Naive B cell (primary cell): ENCODE measurements at regions not wholly inside any gene's neighbourhood (a gene's known extent, or its start where the extent isn't known, plus 50 kb on each side); places are given as distances from the start of the nearest gene placed in this dataset.
"Not testable (repeated sequence)": the region's sequence is repeated elsewhere in the genome, so short reads cannot be mapped to it uniquely, and the experiment has no call there.

Source experiments
- ATAC-seq, 2 donors: fragments of 150-1000 bp; cut with Tn5 transposase; 2 replicates each; pipeline ENCODE4 v1.10.0; 2021; ENCODE audit warnings: low read depth in 2 of 2, mild to moderate bottlenecking in 2 of 2, moderate library complexity in 2 of 2
- DNase-seq: peaks from one replicate; pipeline ENCODE4 v3.0.0; 2022
- H3K27ac Mint-ChIP-seq, 6 donors: one replicate each; pipeline ENCODE4 v1.8.0; 2020 to 2022; ENCODE audit warnings: mild to moderate bottlenecking in 6 of 6, mixed read lengths in 6 of 6, moderate library complexity in 5 of 6, inconsistent platforms in 2 of 6
- H3K27me3 Mint-ChIP-seq, 3 donors: one replicate each; pipeline ENCODE4 v1.8.0; 2021 to 2022; ENCODE audit warnings: mixed read lengths in 3 of 3, mild to moderate bottlenecking in 1 of 3
- H3K36me3 Mint-ChIP-seq, 2 donors: one replicate each; pipeline ENCODE4 v1.8.0; 2020 to 2022; ENCODE audit warnings: mixed read lengths in 2 of 2, inconsistent platforms in 1 of 2, mild to moderate bottlenecking in 1 of 2
- H3K4me1 Mint-ChIP-seq, 3 donors: one replicate each; pipeline ENCODE4 v1.8.0; 2020 to 2022; ENCODE audit warnings: mixed read lengths in 3 of 3, inconsistent platforms in 1 of 3, mild to moderate bottlenecking in 1 of 3, moderate library complexity in 1 of 3
- H3K4me3 Mint-ChIP-seq, 8 donors: one replicate each; pipeline ENCODE4 v1.8.0; 2020 to 2022; ENCODE audit warnings: mild to moderate bottlenecking in 8 of 8, mixed read lengths in 8 of 8, moderate library complexity in 8 of 8, inconsistent platforms in 2 of 8
- H3K9me3 Mint-ChIP-seq, 7 donors: one replicate each; pipeline ENCODE4 v1.8.0; 2020 to 2022; ENCODE audit warnings: mixed read lengths in 7 of 7, mild to moderate bottlenecking in 5 of 7, inconsistent platforms in 2 of 7, moderate library complexity in 1 of 7

DNA sequence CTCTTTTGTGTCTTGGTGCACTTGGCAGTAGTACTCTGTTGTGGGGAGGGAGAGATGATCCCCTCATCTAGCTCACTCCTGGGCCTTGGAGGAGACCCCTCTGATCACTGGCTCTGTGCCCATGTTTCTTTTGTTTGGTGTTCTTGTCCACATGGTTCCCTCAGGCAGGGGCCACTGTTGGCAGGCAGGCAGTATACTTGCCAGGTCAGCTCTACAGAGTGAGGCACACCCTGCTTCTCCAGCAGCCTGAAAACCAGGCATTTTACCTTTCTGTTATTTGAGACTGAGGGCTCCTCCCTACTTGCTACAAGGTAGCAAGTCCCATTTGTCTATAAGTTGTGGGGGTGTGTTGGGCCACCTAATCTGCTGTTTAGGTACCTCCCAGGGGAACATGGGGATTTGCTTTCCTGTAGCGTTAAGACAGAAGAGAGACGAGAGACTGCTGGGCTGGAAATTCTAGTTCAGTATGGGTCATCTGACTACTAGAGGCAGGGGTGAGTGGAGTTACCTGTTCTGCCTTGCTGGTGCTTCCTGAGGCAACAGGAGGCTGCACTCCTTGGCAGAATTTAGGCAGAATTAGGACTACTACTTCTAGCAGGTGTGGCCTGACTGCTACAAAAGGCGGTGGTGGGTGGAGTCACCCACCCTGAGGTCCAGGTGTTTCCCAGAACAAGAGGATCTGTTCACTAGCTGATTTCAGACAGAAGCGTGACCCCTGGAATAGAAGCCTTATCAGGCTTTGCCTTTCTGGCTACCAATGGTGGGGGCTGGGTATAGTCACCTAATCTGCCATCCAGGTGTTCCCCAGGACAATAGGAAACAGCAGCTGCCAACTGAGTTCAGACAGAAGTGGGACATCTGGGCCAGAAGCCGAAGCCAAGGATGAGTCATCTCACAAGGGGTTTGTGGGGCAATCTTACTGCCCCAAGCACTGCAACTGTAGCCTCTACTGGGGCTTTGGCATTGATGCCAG, 843.0 kb upstream of the ATXN8OS start:
- no peak for ATAC-seq
- no peak overlapping the region for H3K27ac Mint-ChIP-seq
- no peak for DNase-seq
- peaks cover 0 to 20% (median 9%) of the 10 kb centered on the region in 7 donors for H3K9me3 Mint-ChIP-seq
- H3K4me1 Mint-ChIP-seq: no peaks in the 10 kb centered on the region
- H3K27me3 Mint-ChIP-seq: no peaks in the 10 kb centered on the region
- peak overlapping the region in 1 of 8 donors; percentile 1 for H3K4me3 Mint-ChIP-seq
- no peaks in the 10 kb centered on the region for H3K36me3 Mint-ChIP-seq

DNA sequence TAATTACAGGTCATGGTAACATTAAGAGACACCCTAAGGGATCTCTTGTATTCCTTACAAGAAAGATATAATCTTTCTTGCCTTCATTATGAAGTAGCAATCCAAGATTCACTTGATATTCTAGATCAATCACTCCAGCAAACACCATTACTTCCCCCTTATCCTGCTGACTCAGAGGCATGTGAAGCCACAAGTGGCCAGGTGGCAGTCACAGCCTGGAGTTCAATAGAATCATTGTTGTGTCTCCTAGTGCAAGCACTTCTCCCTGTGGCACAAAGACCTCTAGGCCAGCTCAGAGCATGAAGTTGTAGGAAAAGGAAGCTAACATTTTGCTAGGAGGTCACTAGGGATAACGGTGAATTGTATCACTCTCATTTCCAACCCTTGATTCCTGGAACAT, 864.3 kb upstream of the ATXN8OS start:
- DNase-seq (no peak), ATAC-seq (no peak)
- Mint-ChIP-seq H3K27ac (no peak overlapping the region), H3K27me3 (no peaks in the 10 kb centered on the region), H3K4me3 (no peak overlapping the region), H3K4me1 (no peaks in the 10 kb centered on the region), H3K9me3 (peaks cover 0 to 2% (median 0%) of the 10 kb centered on the region in 7 donors), H3K36me3 (no peaks in the 10 kb centered on the region)

DNA sequence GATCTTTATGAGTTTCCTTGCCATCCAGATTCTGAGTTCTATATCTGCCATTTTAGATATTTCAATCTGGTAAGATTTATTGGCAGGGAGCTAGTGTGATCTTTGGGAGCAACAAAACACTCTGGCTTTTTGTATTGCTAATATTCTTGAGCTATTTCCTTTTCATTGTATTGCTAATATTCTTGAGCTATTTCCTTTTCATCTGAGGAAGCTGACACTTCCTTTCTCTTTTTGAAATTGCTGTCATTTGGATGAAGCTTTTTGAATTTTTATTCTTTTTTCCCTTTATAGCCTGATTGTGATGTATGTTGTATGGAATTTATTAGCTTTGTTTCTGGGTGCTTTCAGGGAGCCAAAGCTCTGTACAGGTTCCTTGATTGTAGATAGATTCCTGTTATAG, 873.5 kb upstream of the ATXN8OS start:
- Mint-ChIP-seq H3K27ac (no peak overlapping the region), H3K9me3 (peaks cover 0 to 22% (median 7%) of the 10 kb centered on the region in 7 donors), H3K27me3 (no peaks in the 10 kb centered on the region), H3K4me3 (no peak overlapping the region), H3K4me1 (no peaks in the 10 kb centered on the region), H3K36me3 (no peaks in the 10 kb centered on the region)
- DNase-seq (no peak), ATAC-seq (no peak)

DNA sequence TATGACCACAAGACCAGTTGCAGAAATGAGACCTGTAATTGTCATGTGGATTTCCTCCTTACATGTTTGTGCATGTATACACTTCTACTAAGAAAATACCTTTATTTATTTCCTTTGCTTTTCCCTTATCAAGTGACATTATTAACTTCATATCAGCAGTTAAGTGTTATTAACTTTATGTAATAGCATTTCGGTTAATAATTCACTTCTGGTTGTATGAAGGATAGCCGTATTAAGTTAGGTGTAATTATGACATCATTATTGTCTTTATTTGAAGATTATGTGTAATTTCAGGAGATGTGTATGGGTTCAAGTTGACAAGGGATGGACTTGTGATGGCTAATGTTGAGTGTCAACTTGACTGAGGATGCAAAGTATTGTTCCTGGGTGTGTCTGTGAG, 881.2 kb upstream of the ATXN8OS start:
- Mint-ChIP-seq H3K27ac (no peak overlapping the region), H3K27me3 (no peaks in the 10 kb centered on the region), H3K9me3 (peaks cover 7 to 28% (median 16%) of the 10 kb centered on the region in 7 donors), H3K36me3 (no peaks in the 10 kb centered on the region), H3K4me1 (no peaks in the 10 kb centered on the region), H3K4me3 (no peak overlapping the region)
- ATAC-seq: no peak
- no peak for DNase-seq

DNA sequence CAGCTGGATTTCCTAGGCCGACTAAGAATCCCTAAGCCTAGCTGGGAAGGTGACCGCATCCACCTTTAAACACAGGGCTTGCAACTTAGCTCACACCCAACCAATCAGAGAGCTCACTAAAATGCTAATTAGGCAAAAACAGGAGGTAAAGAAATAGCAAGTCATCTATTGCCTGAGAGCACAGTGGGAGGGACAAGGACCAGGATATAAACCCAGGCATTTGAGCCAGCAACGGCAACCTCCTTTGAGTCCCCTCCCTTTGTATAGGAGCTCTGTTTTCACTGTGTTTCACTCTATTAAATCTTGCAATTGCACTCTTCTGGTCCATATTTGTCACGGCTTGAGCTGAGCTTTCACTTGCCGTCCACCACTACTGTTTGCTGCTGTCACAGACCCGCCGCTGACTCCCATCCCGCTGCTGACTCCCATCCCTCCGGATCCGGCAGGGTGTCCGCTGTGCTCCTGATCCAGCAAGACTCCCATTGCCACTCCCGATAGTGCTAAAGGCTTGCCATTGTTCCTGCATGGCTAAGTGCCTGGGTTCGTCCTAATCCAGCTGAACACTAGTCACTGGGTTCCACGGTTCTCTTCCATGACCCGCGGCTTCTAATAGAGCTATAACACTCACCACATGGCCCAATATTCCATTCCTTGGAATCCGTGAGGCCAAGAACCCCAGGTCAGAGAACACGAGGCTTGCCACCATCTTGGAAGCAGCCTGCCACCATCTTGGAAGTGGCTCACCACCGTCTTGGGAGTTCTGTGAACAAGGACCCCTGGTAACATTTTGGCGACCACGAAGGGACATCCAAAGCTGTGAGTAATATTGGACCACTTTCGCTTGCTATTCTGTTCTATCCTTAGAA, 885.8 kb upstream of the ATXN8OS start:
- peaks cover 7 to 16% (median 13%) of the 10 kb centered on the region in 7 donors for H3K9me3 Mint-ChIP-seq
- DNase-seq, H3K4me3 Mint-ChIP-seq, H3K36me3 Mint-ChIP-seq, H3K27ac Mint-ChIP-seq, ATAC-seq, H3K4me1 Mint-ChIP-seq, H3K27me3 Mint-ChIP-seq: not testable (repeated sequence)

DNA sequence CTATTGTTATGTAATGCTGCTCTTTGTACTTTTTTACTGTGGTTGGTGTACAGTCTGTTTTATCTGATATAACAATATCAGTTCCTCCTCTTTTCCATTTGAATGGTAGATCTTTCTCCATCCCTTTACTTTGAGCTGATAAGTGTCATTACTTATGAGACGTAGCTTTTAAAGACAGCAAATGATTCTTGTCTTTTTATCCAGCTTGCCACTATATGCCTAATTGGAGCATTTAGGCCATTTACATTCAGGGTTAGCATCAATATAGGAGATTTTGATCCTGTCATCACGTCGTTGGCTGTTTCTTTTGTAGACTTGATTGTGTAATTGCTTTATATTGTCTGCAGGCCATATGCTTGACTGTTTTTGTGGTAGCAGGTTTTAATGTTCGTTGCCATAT, 894.2 kb upstream of the ATXN8OS start:
- Mint-ChIP-seq H3K4me1 (no peaks in the 10 kb centered on the region), H3K27me3 (no peaks in the 10 kb centered on the region), H3K4me3 (no peak overlapping the region), H3K36me3 (no peaks in the 10 kb centered on the region), H3K27ac (no peak overlapping the region), H3K9me3 (peaks cover 0 to 9% (median 3%) of the 10 kb centered on the region in 7 donors)
- DNase-seq: no peak
- no peak for ATAC-seq

DNA sequence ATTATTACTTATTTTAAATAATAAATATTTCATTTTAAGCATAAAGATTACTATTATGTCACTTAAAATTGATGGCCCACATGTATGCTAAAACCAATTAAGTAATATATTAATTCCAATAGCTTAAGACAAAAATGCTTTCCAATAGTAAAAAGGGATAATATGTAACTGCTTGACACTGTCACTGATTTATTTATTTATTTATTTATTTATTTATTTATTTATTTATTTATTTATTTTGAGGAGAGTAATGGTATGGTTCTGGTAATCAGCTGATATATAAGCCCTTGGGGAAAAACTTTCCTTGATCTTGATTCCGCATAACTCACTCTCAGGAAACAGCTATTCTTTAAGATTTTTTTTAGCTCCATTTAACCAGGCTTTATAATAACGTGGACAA, 903.0 kb upstream of the ATXN8OS start:
- ATAC-seq (no peak), DNase-seq (no peak)
- no peak overlapping the region for H3K27ac Mint-ChIP-seq
- H3K4me1 Mint-ChIP-seq: no peaks in the 10 kb centered on the region
- no peaks in the 10 kb centered on the region for H3K36me3 Mint-ChIP-seq
- no peaks in the 10 kb centered on the region for H3K27me3 Mint-ChIP-seq
- peaks cover 2 to 6% (median 5%) of the 10 kb centered on the region in 7 donors for H3K9me3 Mint-ChIP-seq
- H3K4me3 Mint-ChIP-seq: no peak overlapping the region

DNA sequence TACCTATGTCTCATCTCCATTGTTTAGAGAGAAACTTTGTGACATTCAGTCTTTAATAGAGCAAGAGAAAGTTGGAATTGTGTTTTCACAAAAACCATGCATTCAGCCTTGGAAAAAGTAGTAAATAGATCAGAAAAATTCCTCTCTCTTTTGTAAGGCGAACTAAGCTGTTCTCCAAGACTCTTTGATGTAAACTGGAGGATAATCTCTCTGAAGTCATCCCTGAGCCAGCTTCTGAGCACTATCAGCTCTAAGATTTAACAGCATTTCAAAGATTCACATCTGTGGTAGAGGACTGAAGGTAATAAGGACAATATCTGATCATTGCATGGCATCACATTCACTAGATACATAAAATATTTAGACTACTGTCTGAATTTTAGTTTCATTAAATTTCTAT, 904.6 kb upstream of the ATXN8OS start:
- DNase-seq: no peak
- Mint-ChIP-seq H3K9me3 (peaks cover 2 to 6% (median 5%) of the 10 kb centered on the region in 7 donors), H3K27me3 (no peaks in the 10 kb centered on the region), H3K4me1 (no peaks in the 10 kb centered on the region), H3K27ac (no peak overlapping the region), H3K4me3 (no peak overlapping the region), H3K36me3 (no peaks in the 10 kb centered on the region)
- ATAC-seq: no peak

DNA sequence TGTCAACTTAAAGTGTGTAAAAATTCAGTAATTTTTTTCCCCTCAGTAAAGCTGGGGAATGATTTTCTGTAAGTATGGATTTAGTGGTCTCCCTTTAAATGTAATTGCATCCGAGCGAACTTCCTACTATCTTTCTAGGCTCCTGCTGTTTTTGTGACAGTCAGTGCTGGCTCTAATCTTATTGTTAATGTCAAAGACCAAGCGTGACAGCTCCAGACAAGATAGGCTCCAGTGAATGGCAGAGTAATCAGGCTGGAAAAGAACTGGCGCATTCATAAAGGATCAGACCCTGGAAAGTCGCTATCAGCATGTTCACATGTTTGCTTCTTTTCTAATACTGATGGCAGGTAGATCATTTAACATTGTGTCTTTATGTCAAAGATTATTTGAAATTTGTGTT, 908.0 kb upstream of the ATXN8OS start:
- no peak for ATAC-seq
- H3K9me3 Mint-ChIP-seq: no peaks in the 10 kb centered on the region
- H3K4me3 Mint-ChIP-seq: no peak overlapping the region
- no peaks in the 10 kb centered on the region for H3K27me3 Mint-ChIP-seq
- DNase-seq: no peak
- H3K36me3 Mint-ChIP-seq: no peaks in the 10 kb centered on the region
- no peak overlapping the region for H3K27ac Mint-ChIP-seq
- no peaks in the 10 kb centered on the region for H3K4me1 Mint-ChIP-seq

DNA sequence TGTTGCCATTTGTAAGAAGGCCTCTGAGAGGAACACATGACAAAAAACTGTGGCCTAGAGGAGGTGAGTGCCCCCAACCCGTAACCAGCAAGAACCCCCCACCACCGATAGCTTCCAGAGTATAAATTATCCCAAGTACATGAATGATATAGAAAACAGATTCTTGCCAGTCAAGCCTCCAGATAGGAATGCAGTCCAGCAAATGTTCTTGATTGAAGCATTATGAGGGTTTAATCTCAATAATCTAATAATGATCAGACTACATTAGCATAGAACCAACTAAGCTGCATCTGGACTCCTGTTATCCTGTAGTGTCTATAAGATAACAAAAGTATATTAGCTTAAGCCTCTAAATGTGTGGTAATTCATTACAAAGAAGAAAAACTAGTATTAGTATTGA, 908.9 kb upstream of the ATXN8OS start:
- Mint-ChIP-seq H3K27me3 (no peaks in the 10 kb centered on the region), H3K4me1 (no peaks in the 10 kb centered on the region), H3K4me3 (no peak overlapping the region), H3K9me3 (peaks cover 0 to 4% (median 0%) of the 10 kb centered on the region in 7 donors), H3K27ac (no peak overlapping the region), H3K36me3 (no peaks in the 10 kb centered on the region)
- DNase-seq (no peak), ATAC-seq (no peak)

DNA sequence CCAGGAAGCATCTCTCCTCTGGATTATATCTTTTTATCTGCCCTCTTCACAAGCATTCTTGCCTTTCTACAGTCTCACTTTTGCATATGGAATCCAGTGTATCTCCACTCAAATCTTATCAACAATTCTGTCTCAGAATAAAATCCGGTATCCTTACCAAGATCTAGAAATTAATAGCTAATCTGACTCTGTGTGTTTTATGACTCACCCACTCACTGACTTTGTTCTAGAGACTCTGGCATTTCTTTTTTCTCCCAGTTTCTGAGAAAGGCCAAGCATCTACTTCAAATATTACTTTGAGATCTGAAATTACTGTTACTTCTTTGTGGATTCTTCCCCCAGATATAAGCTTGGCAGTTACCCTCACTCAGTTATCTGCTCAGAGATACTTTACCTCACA, 913.5 kb upstream of the ATXN8OS start:
- Mint-ChIP-seq H3K27ac (no peak overlapping the region), H3K4me1 (no peaks in the 10 kb centered on the region), H3K27me3 (no peaks in the 10 kb centered on the region), H3K36me3 (no peaks in the 10 kb centered on the region), H3K9me3 (peaks cover 0 to 4% (median 0%) of the 10 kb centered on the region in 7 donors), H3K4me3 (no peak overlapping the region)
- ATAC-seq: no peak
- DNase-seq: no peak

DNA sequence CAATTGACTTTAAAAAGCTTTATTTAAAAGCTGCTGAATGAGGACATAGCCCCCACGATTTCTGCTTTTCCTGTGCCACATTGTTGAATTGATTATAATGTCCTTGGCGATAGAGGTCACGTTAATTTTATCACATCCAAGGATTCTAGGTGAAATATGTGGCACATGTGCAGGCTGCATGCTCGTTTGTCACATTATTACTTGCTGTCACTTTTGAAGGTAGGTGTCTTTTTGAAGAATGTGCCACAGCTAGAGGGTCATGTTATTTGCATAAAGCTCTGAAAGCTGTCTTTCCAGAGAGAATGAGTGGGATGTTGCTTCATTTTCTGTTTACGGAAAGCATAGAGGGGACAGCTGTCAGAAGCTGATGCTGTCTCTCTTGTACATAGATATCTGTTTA, 927.6 kb upstream of the ATXN8OS start:
- Mint-ChIP-seq H3K36me3 (no peaks in the 10 kb centered on the region), H3K9me3 (peaks cover 0 to 7% (median 3%) of the 10 kb centered on the region in 7 donors), H3K4me1 (no peaks in the 10 kb centered on the region), H3K27me3 (no peaks in the 10 kb centered on the region), H3K27ac (no peak overlapping the region), H3K4me3 (no peak overlapping the region)
- ATAC-seq (no peak), DNase-seq (no peak)

DNA sequence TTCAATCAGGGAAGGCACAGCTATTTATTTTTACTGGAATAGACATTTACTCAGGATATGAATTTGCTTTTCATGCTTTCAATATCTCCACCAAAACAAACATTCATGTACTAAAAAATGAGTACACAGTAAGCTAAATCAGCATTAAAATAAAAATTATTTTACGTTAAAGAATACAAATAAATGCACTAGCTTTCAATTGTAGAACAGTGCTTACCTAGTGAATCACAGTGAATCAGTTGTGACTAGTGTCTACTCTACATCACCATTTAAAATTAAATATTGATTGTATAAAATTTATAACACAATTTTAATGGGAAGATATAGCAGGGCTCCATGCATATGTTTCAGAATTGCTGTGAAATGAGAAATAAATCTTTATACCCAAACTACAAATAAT, 929.6 kb upstream of the ATXN8OS start:
- Mint-ChIP-seq H3K27ac (no peak overlapping the region), H3K27me3 (no peaks in the 10 kb centered on the region), H3K4me1 (no peaks in the 10 kb centered on the region), H3K9me3 (no peaks in the 10 kb centered on the region), H3K36me3 (no peaks in the 10 kb centered on the region), H3K4me3 (no peak overlapping the region)
- DNase-seq (no peak), ATAC-seq (no peak)

DNA sequence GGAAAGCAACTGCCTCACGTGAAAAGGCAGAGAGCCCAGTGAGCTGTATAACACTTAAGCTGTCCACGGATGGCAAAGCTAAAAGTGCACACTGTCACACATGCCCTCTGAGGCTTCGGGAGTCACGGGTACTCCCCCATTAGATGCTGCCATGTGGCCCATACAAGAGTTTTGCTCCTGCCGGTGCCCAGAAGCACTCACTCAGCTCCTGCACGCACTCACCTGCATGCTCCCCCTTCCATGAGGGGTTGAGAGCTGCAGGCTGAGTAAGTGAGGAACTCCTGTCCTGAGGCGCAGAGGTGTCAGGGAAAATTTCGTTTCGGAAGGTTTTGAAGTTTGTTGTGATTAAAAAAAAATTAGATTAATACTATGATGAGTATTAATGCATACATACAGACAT, 939.2 kb upstream of the ATXN8OS start:
- Mint-ChIP-seq H3K4me1 (no peaks in the 10 kb centered on the region), H3K9me3 (peaks cover 0 to 2% (median 0%) of the 10 kb centered on the region in 7 donors), H3K27me3 (no peaks in the 10 kb centered on the region), H3K4me3 (no peak overlapping the region), H3K36me3 (no peaks in the 10 kb centered on the region), H3K27ac (no peak overlapping the region)
- DNase-seq (no peak), ATAC-seq (no peak)
